ENCODE measurements at regions not wholly inside any gene's neighbourhood (a gene's known extent, or its start where the extent isn't known, plus 50 kb on each side); places are given as distances from the start of the nearest gene placed in this dataset.

GRCh38 chr5:61215996-61216395 is 53.7 kb upstream of the SMIM15 start:
- Histone ChIP-seq H3K27me3 (no peaks in the 10 kb centered on the region), H3K4me1 (no peaks in the 10 kb centered on the region), H3K36me3 (ENCODE audit: low read depth, missing control alignments) (no peaks in the 10 kb centered on the region), H3K4me3 (no peak overlapping the region), H3K9me3 (no peaks in the 10 kb centered on the region), H3K27ac (no peak overlapping the region)
- intact Hi-C loops (cut with DNase I; ENCODE audit: low total_unique reads) = no loop called here
- TF ChIP-seq CTCF (IDR thresholded peaks at IDR 0.05) (no peak), POLR2A (IDR thresholded peaks at IDR 0.05) (no peak)
- no peak for DNase-seq
- 82 to 86% methylated on average over 3 of the region's 3 CpGs for WGBS, 2 donors

GRCh38 chr5:61216741-61217140 is 54.5 kb upstream of the SMIM15 start:
- intact Hi-C loops (cut with DNase I; ENCODE audit: low total_unique reads) = no loop called here
- no peak for TF ChIP-seq CTCF (IDR thresholded peaks at IDR 0.05)
- no peak for TF ChIP-seq POLR2A (IDR thresholded peaks at IDR 0.05)
- Histone ChIP-seq H3K4me3 (no peak overlapping the region), H3K36me3 (ENCODE audit: low read depth, missing control alignments) (no peaks in the 10 kb centered on the region), H3K4me1 (no peaks in the 10 kb centered on the region), H3K27ac (no peak overlapping the region), H3K27me3 (no peaks in the 10 kb centered on the region), H3K9me3 (no peaks in the 10 kb centered on the region)
- DNase-seq = no peak
- 85 to 86% methylated on average over 2 of the region's 2 CpGs for WGBS, 2 donors

- TF ChIP-seq POLR2A (IDR thresholded peaks at IDR 0.05) = no peak
- TF ChIP-seq CTCF (IDR thresholded peaks at IDR 0.05) = no peak
- H3K9me3 ChIP-seq = no peaks in the 10 kb centered on the region
- no peaks in the 10 kb centered on the region for H3K27me3 ChIP-seq
- no peaks in the 10 kb centered on the region for H3K36me3 ChIP-seq (ENCODE audit: low read depth, missing control alignments)
- H3K4me1 ChIP-seq = no peaks in the 10 kb centered on the region
- DNase-seq = no peak
- no peak overlapping the region for H3K27ac ChIP-seq
- intact Hi-C loops (cut with DNase I; ENCODE audit: low total_unique reads) = no loop called here
- 85 to 91% methylated on average over 3 of the region's 3 CpGs for WGBS, 2 donors
- no peak overlapping the region for H3K4me3 ChIP-seq
These were observed 54.9 kb upstream of the SMIM15 start for GRCh38 chr5:61217214-61217613.

- Histone ChIP-seq H3K9me3 (no peaks in the 10 kb centered on the region), H3K27ac (no peak overlapping the region), H3K36me3 (ENCODE audit: low read depth, missing control alignments) (no peaks in the 10 kb centered on the region), H3K27me3 (no peaks in the 10 kb centered on the region), H3K4me3 (no peak overlapping the region), H3K4me1 (no peaks in the 10 kb centered on the region)
- 81 to 91% methylated on average over 6 of the region's 6 CpGs for WGBS, 2 donors
- no peak for TF ChIP-seq POLR2A (IDR thresholded peaks at IDR 0.05)
- no peak for TF ChIP-seq CTCF (IDR thresholded peaks at IDR 0.05)
- no peak for DNase-seq
- intact Hi-C loops (cut with DNase I; ENCODE audit: low total_unique reads) = no loop called here
These were observed 66.0 kb upstream of the SMIM15 start for GRCh38 chr5:61228229-61228628.

GRCh38 chr5:61228691-61229280 is 66.5 kb upstream of the SMIM15 start:
- H3K36me3 ChIP-seq (ENCODE audit: low read depth, missing control alignments) = no peaks in the 10 kb centered on the region
- H3K27me3 ChIP-seq = no peaks in the 10 kb centered on the region
- intact Hi-C loops (cut with DNase I; ENCODE audit: low total_unique reads) = no loop called here
- no peak overlapping the region for H3K4me3 ChIP-seq
- H3K4me1 ChIP-seq = no peaks in the 10 kb centered on the region
- 88 to 96% methylated on average over 6 to 12 of the region's 12 CpGs for whole genome bisulfite sequencing, 2 donors
- H3K9me3 ChIP-seq = no peaks in the 10 kb centered on the region
- no peak overlapping the region for H3K27ac ChIP-seq
- no peak for DNase-seq
- no peak for TF ChIP-seq POLR2A (IDR thresholded peaks at IDR 0.05)
- no peak for TF ChIP-seq CTCF (IDR thresholded peaks at IDR 0.05)
